ENCODE measurements at regions not wholly inside any gene's neighbourhood (a gene's known extent, or its start where the extent isn't known, plus 50 kb on each side); places are given as distances from the start of the nearest gene placed in this dataset.

- H3K9me3 ChIP-seq: peaks cover 0 to 3% (median 0%) of the 10 kb centered on the region in 3 donors
- peaks cover 0 to 7% (median 0%) of the 10 kb centered on the region in 3 donors for H3K4me1 ChIP-seq
- no peak overlapping the region for H3K4me3 ChIP-seq
- H3K27ac ChIP-seq: no peak overlapping the region
- TF ChIP-seq CTCF (IDR thresholded peaks at IDR 0.05): no peak
- TF ChIP-seq EP300 (IDR thresholded peaks at IDR 0.05): no peak
- TF ChIP-seq POLR2A (IDR thresholded peaks at IDR 0.05): no peak
- no peak for TF ChIP-seq POLR2AphosphoS5 (IDR thresholded peaks at IDR 0.05)
- 51 to 61% methylated on average over 3 of the region's 3 CpGs for WGBS, 2 donors (ENCODE audit: low coverage in 1 of 2)
- no peaks in the 10 kb centered on the region for H3K27me3 ChIP-seq
- H3K36me3 ChIP-seq: no peaks in the 10 kb centered on the region
- no peak for ATAC-seq
These were observed 51.5 kb upstream of the SLC2A13 start for GRCh38 chr12:40157336-40157735.

GRCh38 chr12:40156021-40156764, 50.3 kb upstream of the SLC2A13 start:
- Histone ChIP-seq H3K36me3 (no peaks in the 10 kb centered on the region), H3K4me3 (no peak overlapping the region), H3K27me3 (no peaks in the 10 kb centered on the region), H3K9me3 (no peaks in the 10 kb centered on the region), H3K4me1 (peaks cover 0 to 7% (median 0%) of the 10 kb centered on the region in 3 donors), H3K27ac (peak overlapping the region in 1 of 4 donors; percentile 23)
- 33 to 51% methylated on average over 2 to 5 of the region's 5 CpGs for WGBS, 2 donors (ENCODE audit: low coverage in 1 of 2)
- no peak for ATAC-seq
- TF ChIP-seq CTCF (IDR thresholded peaks at IDR 0.05) (no peak), POLR2AphosphoS5 (IDR thresholded peaks at IDR 0.05) (no peak), EP300 (IDR thresholded peaks at IDR 0.05) (no peak), POLR2A (IDR thresholded peaks at IDR 0.05) (no peak)
